ENCODE measurements at regions not wholly inside any gene's neighbourhood (a gene's known extent, or its start where the extent isn't known, plus 50 kb on each side); places are given as distances from the start of the nearest gene placed in this dataset.
A peak's percentile ranks its signal among the peaks of the same experiment; 100 is the strongest.

DNA sequence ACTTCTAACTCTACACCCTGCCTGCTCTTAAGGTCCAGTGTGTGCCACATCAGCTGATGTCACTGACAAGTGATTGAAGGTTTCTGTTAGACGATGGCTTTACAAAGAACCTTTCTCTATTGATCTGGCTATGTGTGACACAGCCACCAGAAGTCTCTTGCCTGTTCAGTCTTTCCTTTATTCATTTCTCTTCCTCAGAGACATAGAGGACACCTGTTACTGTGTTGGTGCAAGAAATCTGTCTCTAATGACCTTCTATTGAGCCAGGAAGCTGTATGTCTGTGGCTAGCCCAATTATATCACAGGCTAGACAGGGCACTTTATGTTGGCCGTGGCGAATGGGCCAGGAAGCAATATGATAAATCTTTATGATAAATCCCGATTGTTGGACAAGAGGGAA is 173.3 kb upstream of the GAP43 start:
- no peak for DNase-seq (ENCODE audit: low spot score)

DNA sequence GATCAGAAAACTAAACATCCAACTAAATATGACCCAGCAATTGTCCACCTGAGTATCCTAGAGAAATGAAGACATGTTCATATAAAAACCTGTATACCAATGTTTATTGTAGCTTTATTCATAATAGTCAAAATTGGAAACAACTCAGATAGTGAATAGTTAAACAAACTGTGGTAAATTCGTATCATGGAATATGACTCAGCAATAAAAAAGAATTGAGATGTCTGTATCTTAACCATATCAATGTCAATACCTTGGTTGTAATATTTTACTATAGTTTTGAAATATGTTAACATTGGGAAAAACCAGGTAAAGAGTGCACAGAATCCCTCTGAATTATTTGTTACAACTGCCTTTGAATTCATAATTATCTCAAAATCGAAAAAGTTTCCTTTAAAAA is 159.3 kb upstream of the GAP43 start:
- no peak for DNase-seq (ENCODE audit: low spot score)

DNA sequence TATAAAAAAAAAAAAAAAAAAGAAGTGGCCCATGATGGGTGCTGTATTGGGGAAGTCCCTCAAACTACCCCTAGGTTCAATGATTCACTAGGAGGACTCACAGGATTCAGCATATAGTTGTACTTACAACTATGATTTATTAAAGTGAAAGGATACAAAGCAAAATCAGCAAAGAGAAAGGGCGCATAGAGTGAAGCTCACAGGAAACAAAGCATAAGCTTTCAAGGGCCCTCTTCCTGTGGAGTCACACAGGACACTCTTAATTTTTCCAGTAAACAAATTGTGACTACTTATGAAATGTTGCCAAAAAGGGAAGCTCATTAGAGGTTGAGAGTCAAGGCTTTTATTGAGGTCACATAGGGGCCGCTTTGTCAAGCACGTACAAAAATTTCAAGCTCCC is 153.7 kb upstream of the GAP43 start:
- no peak for DNase-seq (ENCODE audit: low spot score)

DNA sequence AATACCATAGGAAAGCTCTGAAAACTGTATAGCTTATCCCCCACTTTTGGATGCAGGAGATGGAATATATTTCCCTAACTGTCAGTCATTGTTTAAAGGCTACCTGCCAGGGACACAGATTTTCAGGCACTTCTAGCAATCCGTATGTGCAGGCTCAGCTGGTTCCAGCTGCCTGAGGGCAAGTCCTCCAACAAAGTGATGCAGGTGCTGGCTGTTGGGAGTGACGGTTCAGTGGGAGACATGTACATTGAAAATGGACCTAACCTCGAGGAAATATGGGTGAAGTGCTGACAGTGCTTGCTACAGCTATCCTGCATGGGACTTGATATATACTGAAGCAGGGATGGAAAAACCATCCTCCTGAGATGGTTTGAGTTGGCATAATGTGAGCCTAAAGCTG is 153.1 kb upstream of the GAP43 start:
- no peak for DNase-seq (ENCODE audit: low spot score)

DNA sequence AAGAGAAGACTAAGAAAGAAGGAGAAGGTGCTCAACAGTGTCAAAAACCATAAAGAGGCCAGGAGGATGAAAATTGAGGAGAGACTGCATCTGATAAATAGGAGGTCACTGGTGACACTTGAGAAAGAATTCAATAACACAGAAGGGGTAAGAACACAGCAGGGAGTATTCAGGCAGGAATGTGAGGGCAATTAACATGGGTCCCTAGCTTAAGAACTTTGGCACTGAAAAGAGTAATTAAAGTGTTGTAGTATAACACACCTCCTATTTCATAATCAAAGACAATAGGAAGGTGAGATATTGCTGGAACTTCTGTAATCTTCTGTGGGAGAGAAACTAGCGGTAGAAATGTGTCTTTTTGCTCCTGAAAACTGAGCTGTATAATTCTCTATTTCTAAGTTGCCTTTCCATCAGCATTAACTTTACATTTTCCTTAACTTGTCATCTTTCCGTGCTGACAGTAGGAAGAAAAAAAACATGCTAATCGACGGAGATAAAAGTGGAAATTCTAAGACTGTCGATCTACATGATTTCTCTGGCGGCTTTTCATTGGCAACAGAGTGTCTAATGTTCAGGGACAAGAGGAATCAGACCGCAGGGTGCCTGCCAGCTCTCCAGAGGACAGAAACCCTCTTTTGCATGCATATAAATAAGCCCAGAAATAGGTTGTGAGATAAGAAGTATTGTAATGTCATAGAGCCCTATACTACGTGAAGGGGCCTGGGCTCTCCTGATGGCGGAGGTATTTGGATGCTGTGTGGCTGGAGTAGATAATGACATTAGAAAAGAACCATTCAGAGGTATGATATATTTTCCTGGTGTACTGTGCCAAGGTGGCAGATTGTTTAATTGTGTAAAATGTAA is 147.9 kb upstream of the GAP43 start:
- no peak for DNase-seq (ENCODE audit: low spot score)

DNA sequence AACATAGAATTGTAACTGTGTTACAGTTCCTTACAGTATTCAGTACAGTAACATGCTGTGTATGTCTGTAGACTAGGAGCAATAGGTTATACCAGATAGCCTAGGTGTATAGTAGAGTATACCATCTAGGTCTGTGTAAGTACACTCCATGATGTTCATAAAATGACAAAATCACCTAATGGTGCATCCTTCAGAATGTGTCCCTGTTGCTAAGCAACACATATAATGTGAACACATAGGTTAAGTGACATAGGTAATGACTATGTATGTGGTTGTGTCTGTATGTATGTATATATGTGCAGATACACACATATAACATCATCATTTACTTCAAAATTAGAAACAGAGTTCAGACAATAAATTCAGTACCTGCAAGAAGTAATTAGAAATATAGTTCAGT is 146.8 kb upstream of the GAP43 start:
- DNase-seq (ENCODE audit: low spot score): no peak

DNA sequence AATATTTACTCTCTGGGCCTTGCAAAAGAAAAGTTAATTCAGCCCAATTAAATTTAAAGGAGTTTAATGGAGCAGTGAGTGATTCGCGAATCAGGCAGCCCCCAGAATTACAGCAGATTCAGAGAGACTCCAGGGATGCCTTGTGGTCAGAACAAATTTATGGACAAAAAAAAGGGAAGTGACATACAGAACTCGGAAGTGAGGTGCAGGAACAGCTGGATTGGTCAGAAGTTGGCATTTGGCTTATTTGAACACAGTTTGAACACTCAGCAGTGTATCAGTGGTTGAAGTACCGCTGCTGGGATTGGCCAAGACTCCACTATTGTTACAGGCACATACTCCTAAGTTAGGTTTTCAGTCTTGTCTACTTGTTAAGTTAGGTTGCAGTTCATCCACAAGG is 145.0 kb upstream of the GAP43 start:
- DNase-seq (ENCODE audit: low spot score): no peak

DNA sequence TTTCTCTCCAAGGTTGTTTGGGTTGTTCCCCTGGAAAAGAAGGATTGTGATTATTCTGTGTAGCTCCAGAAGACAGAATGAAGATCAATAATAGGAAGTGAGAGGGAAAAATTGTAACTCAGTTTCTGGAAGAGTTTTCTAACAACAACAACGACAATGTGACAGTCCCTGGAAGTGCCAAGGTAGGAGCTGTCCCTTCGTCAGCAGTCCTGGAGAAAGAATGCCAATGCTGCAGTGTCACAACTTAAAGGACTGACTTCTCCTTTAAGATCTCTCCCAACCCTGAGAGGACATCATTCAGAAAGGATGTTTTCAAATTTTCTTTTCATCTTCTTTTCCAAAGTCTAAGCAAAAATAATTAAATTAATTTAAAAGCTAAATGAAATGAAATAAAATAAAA is 136.4 kb upstream of the GAP43 start:
- DNase-seq (ENCODE audit: low spot score): no peak

DNA sequence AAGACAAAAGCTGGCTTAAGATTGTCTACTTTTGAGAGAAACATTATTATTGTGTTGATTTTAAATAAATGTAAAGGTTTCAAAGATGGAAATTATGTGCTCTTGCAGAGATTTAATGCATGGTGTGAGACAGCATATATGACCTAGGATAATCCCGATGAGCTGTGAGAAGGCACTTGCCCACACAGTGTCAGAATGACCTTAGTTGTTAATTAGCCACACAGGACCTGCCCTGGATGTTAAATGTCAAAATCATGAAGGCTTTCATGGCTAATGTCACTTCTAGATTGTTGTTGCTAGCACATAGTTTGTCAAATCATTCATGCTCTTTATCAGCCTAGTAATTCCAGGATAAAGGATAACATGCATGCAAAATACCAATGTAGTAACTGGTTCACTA is 135.3 kb upstream of the GAP43 start:
- peak; percentile 57 for DNase-seq (ENCODE audit: low spot score)

DNA sequence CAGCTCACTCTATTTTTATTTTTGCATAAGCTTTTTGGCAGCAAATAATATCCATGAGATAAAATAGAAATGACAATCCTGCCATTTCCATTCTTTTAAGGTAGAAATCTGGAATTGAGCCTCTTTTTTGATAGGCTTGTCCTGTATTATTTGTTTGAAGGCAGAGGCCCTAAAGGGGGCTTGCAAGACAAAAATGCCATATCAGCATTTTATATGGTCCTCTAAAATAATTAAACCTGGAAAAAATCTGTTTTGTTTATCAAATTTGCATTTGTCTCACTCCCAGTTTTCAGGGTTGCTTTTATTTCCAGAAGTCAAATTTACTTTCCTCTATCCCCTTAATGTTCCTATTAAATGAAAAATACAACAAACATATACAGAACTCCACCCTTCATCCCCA is 134.9 kb upstream of the GAP43 start:
- no peak for DNase-seq (ENCODE audit: low spot score)

DNA sequence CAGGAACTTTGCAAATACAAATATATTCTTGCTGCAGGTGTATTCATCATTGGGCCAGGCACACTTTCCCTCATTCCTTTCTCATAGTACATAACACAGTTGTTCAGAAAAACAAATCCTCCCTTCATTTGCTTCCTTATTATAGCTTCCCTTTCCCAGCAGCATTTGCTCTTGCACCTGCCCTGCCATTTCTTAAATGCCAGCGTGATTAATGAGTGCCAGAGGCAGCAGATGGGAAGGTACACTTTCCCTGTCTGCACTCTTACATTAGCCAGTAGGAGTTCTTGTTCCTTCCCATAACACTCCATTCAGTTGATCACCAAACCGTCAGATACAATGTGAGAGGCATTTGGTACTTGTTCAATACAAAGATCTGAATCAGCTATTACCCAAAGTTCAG is 128.5 kb upstream of the GAP43 start:
- no peak for DNase-seq (ENCODE audit: low spot score)

DNA sequence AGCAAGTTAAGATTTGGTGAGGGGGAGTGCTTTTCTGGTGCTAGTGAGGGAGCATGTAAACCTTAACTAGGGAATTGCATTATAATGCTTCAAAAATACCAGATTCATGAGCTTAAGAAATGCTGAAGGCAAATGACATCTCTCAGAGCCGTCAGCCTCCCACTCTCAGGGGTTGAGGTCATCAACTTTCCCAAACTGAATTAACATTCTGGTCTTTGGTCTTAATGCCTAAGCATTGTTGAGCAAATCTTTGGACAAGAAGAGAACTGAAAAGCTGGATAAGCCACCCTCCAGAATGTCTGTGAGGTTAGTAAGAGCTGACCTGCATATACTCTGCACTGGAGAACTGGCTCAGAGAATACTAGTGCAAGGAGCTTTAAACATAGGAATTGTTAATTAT is 124.9 kb upstream of the GAP43 start:
- no peak for DNase-seq (ENCODE audit: low spot score)

DNA sequence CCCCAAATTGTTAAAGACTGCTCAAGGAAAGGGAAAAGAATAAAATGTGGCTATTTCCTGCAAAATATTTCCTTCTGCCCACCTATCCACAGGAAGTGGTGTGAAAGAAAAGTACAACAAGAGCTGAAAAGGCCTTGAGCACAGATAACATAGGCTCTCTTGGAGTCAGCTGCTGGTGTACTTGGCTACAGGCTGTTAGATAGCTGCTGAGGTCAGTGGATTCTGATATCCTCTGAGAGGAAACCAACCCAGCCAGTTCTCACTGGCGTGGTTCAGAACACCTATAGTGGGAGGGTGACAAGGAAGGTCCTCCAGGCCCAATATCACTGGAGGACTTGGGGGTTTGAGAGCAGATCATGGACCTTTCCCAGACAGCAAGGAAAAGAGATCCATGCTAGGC is 124.4 kb upstream of the GAP43 start:
- no peak for DNase-seq (ENCODE audit: low spot score)

DNA sequence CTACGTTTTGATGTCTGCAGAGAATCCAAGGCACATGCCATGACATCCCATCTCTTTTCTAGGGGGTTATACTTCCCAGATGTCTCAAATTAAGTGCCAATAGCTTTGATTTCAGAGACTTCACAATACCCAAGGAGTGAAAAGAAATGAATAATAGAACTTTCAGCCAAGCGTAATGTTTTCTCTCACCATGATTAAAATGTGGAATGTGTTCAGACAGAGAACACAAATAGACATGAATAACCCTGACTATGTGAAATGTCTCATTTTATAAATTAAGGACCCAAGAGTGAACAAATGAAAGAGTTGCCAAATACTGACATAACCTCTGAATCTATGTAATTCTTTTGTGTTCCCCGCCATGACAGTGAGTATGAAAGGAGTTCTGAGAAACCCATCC is 123.6 kb upstream of the GAP43 start:
- DNase-seq (ENCODE audit: low spot score): no peak

DNA sequence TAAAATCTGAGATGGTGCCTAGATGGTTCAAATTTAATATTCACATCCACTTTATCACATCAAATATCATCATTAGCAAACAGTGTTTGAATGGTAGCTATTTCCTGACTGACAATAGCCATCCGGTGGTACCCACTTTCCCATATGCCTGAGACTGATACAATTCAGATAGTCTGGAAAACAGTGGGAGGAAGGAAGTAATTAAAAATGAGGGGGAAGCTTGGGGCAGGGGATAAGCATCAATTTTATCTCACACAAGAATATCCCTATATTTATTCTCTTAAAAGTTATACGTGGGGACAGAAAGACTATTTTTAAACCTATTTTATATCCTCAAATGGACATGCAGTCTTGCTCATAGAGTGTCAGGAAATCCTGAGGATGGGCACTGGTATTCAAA is 122.5 kb upstream of the GAP43 start:
- DNase-seq (ENCODE audit: low spot score): no peak

DNA sequence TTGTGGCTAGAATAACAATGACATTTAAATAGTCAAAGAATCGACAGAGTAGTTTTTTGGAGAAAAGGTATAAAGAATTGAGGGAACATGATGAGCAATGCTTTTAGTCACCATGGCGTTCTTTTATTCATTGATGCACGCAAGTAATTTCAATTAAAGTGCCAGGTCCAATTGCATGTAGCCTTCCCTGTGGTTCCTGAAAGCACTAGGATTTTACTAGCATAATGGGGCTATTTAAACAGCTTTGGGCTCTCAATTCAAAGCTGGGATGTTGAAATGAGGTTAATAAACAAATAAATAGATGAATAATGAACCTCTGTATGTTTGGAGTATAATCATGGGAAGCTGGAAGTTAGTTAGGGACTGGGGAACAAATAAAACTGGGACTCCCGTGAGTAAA is 121.2 kb upstream of the GAP43 start:
- DNase-seq (ENCODE audit: low spot score): no peak

DNA sequence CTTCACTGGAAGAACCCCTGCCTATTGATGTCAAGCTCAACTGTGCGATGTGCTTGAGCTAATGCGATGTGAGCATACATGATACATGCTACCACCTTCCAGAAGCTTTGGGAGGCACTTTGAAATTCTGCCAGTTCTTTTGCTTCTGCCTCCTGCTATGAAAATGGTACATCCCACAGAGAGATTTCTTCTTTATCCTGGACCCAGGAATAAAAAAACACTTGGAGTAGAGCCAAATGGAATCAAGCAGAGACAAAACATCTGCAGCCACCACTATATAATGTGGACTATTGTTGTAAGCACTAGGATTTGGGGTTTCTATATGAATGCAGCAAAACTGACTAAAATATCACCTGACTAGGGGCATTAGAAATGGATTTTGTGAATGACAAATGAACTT is 119.9 kb upstream of the GAP43 start:
- peak; percentile 58 for DNase-seq (ENCODE audit: low spot score)

DNA sequence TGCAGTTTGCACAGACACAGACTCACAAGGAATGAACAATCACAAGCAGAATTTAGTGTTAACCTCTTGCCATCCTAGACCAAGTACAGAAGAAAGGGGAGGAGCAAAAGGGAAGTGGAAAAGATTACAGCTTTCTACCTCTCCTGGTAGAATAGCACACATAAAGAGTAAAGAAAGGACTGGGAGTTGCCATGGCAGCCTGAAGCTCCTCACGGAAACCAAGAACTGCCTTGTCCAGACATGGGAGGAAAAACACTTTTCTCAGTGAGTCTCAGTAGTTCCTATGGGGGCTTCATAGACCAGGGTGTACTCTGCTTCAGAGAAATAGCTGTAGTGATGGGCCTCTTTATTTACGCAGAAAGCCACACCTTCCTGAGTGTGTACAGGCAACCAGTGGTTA is 114.7 kb upstream of the GAP43 start:
- DNase-seq (ENCODE audit: low spot score): no peak

DNA sequence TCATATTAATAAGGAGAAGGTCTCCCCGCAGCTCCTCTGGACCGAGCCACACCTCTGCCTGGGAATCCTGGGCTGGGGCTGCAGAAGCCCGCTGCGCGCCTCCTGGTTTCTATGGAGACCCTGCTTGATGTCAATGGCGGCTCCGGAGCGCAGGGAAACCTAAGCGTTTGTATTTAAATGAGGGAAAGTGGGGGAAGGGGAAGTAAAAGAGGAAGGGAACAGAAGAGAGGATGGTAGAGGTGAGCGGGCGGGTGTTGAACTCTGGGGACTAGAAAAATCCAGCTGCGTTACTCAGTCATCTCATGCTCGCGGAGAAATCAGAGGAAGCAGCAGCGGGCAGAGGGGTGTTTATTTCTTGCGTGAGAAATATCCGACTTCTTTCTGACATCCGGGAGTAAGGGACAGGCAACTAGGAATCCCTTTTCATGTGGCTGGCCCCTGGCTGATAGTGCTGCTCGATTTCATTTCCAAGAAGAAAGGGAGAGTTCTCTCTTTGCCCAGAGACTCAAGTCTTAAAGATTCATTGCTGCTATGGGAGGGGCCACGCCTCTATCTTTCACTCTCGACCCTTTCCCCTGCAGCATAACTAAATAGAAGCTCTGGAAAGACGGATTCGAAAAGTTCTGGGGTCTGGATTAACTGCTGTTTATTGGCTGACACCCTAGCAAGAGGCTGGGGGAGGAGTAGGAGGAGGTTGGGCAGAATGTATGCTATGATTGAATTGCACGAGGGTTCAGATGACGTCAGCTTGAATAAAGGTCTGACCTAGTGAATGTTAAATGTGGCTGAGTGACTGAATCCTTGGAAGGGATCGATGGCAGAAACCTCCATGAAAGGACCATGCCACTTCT is 110.5 kb upstream of the GAP43 start:
- DNase-seq (ENCODE audit: low spot score): peak; percentile 76

DNA sequence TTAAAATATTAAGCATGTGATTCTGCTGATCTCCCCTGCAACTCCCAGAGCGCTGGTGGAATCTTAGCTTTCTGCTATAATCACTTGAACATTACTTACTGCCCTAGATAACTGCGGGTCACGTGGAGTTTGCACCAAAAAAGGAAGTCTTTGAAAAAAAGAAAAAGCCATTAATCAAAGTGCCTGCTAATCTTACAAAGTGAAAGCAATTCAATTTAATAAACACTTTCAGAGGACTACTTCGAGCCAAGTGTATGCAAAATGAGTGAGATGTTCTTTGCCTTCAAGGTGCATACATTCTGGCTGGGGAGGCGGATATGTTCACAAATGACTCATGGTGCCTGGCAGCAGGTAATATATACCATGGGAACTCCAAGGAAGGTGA is 109.9 kb upstream of the GAP43 start:
- no peak for DNase-seq (ENCODE audit: low spot score)

DNA sequence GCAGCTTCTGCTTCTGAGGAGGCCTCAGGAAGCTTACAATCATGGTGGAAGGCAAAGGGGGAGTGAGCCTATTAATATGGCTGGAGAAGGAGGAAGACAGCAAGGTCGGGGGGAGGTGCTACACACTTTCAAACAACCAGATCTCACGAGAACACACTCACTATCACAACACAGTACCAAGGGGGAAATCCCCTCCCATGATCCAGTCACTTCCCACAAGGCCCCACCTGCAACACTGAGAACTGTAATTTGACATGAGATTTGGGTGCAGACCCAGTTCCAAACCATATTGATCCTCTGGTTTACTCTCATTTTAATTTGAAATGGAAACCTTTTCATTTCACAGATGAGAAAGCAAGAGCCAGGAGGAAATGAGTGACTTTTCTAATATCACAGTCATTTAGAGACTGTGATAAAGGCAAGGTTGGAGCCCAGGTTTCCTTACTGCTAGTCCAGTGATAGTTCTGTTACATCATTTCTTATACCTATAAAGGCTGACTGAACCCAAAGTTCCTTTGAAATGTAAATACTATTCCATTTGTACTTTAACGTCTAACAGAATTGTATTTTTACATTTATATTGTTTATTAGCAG is 105.8 kb upstream of the GAP43 start:
- DNase-seq (ENCODE audit: low spot score): no peak

DNA sequence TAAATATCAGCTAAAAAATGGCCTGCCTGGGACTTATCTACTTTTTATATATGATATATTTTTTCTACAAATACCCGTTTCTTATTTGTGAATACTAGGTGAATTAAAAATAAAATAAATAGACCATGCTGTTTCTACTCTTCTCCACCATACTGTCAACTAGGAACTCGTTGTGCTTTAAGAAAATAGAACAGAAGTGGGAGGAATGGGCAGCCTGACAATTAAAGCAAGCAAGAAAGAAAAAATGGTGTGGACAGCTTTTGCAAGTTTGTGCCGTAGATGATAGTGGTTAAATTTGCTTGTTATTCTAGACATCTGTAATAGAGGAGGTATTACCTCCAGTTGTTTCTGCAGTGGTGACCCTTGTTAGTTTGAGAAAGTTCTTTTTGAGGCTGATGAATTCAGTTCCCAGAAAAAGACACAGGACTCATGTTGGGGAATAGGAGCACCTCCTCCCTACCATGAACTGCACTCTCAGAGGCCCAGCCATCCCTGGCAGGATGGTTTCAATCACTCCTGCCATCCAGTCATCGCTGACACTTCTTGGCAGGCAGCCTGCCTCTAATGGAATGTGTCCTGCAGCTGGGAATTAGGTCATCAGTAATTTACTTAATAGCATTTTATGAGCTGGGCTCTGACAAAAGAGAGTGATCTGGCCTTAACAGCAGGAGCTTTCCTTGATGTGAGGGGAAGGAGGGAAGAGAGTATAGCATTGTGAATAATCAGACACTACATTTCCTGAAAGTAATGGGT is 105.0 kb upstream of the GAP43 start:
- DNase-seq (ENCODE audit: low spot score): peak; percentile 92

Measured in umbilical cord (tissue), 1 donor.